PC-9 (cell line): ENCODE measurements at regions not wholly inside any gene's neighbourhood (a gene's known extent, or its start where the extent isn't known, plus 50 kb on each side); places are given as distances from the start of the nearest gene placed in this dataset.
"Not testable (repeated sequence)": the region's sequence is repeated elsewhere in the genome, so short reads cannot be mapped to it uniquely, and the experiment has no call there.

Experiments
- EZH2 ChIP-seq: fragments of 200-600 bp; sonication (generic); IDR thresholded peaks from 2 replicates; pipeline ENCODE4 v1.8.0; 2017; ENCODE audit warnings: antibody characterized with exemption, low read depth
- TF ChIP-seq, protein P1 (sequence below): fragments of 200-600 bp; sonication (generic); conservative IDR thresholded peaks from 2 replicates; pipeline ENCODE4 v1.6.1; 2017; ENCODE audit warnings: mixed run types, antibody characterized with exemption, mild to moderate bottlenecking, moderate library complexity

DNA sequence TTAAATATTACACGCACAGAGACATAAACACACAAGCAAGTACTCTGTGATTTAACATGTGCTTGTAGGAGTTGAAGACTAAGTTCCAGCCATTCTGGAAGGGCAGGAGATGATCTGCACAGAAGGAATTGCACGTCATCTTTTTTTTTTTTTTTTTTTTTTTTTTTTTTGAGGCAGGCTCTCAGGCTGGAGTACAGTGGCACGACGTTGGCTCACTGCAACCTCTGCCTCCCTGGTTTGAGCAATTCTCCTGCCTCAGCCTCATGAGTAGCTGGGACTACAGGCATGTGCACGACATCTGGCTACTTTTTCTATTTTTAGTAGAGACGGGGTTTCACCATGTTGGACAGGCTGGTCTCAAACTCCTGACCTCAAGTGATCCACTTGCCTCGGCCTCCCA is 63.2 kb upstream of the MID1 start:
- TF ChIP-seq, protein P1, sequence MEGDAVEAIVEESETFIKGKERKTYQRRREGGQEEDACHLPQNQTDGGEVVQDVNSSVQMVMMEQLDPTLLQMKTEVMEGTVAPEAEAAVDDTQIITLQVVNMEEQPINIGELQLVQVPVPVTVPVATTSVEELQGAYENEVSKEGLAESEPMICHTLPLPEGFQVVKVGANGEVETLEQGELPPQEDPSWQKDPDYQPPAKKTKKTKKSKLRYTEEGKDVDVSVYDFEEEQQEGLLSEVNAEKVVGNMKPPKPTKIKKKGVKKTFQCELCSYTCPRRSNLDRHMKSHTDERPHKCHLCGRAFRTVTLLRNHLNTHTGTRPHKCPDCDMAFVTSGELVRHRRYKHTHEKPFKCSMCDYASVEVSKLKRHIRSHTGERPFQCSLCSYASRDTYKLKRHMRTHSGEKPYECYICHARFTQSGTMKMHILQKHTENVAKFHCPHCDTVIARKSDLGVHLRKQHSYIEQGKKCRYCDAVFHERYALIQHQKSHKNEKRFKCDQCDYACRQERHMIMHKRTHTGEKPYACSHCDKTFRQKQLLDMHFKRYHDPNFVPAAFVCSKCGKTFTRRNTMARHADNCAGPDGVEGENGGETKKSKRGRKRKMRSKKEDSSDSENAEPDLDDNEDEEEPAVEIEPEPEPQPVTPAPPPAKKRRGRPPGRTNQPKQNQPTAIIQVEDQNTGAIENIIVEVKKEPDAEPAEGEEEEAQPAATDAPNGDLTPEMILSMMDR, result not testable (repeated sequence)
- not testable (repeated sequence) for TF ChIP-seq EZH2
